GM18909 (cell line): ENCODE measurements at regions not wholly inside any gene's neighbourhood (a gene's known extent, or its start where the extent isn't known, plus 50 kb on each side); places are given as distances from the start of the nearest gene placed in this dataset.

Experiments
- ATAC-seq: cut with Tn5 transposase; IDR thresholded peaks from one replicate; pipeline ENCODE4 v1.9.1; 2021; ENCODE audit warnings: mild to moderate bottlenecking; ENCODE audit not compliant: unreplicated experiment, poor library complexity

DNA sequence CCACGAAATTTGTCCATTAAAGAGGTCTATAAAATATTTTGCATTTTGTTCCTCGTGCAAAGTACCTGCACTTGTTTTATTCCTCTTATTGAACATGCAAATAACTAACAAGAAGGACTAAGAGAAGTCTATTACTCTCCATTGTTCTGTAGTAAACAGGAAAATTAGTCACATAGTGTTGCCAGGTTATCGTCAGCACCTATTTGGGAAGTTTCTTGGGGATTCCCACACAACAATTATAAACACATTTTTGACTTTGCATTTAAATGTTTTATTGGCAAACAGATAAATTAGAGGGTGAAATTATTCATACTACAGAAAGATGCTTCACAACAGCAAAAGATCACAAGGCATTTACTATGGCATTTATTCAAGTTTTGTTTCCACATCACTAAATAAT lies 174.5 kb downstream of the ZC3H11B start:
- ATAC-seq = no peak

GRCh38 chr1:219434923-219435297 lies 178.0 kb downstream of the ZC3H11B start:
- ATAC-seq = no peak

DNA sequence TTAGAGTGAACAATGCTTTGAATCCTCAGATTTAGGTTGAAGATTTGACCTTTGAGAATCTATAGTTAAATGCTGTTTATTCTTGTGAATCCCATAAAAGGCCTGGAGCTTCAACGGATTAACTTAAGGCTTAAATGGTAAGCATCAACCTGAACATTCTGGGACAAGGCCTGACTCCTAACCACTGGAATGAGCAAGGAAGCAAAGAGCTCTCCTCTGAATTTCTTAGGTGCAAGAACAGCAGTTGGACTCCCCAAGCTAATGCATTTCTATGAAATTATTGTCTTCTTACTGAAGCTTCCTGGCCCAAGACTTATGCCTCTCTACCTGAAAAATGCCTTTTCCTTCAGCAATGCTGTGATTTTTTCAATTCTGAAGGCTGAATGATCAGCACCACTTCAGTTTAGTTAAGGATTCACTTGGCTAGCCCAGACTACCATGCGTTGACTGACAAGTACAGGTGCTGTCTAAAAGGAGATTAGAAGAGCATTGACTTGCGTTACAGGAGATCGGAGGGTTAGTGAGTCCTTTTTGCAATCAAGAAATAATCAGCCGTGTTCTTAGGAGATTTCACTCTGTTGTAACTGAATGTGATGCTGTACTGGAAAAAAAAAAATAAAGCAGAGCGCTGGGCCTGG lies 178.5 kb downstream of the ZC3H11B start:
- ATAC-seq = no peak

DNA sequence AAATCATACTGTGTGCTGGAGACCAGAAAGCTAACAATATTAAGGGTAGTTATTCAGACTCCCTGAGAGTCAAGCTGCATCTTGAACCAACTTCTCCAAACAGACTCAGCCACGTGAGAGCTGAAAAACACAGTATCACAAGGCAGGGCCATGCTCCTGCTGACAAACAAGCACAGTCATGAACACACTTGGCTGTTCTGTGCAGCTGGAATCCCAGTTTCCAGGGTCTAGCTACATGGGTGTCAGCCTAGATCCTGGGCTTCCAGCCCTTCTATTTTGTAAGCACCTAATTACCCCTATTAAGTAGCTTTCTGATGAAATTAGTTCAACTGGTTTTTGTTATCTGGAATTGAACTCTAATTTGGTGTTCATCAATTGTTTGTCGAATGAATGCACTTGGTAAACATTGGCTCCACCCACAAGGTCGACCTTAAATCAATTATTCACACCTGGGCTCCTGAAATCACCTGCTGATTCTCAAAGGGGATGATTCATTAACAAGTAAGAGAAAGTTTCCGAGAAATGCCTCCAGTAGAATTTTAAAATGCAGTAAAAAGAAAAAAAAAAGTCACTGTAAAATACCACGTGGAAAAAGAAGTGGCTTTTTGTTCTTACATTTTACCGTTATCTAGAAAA lies 179.3 kb downstream of the ZC3H11B start:
- ATAC-seq = no peak

- ATAC-seq = no peak
These were observed 179.9 kb downstream of the ZC3H11B start for GRCh38 chr1:219433001-219433400.

DNA sequence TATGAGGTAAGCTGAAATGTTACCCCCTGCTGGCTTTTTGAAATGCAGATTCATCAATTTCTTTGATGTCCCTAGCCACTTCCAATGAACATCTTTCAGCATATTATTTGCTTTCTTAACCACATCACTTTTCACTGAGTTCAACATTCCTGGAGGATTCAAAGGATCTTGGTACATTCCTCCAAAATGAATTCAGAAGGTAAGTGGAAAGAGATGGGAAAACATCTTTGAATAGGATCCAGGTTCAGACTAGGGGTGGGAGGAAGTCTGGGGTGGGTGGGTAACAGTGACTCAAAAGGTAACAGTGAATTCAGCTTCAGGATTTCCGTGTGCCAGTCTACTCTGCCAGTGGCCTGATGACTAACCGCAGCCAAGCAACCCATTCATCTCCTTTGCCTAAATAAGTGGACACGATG lies 180.7 kb downstream of the ZC3H11B start:
- ATAC-seq = no peak

DNA sequence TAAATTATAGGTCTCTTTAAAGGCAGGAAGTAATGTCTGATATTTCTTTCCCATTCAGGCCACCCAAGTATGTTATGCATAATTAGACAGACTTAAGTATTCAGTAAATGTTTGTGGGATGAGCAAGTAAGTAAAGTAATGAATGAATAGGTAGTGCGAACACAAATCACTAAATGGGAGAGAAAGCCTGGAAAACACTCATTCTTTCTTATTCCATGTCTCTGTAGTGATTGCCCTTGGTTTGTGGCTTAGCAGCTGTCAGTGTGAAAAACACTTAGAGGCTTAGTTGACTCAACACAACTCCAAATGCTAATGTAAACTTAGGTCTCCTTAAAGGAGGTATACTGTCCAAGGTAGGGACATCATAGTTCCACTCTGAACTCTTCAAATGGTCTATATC lies 182.5 kb downstream of the ZC3H11B start:
- no peak for ATAC-seq

DNA sequence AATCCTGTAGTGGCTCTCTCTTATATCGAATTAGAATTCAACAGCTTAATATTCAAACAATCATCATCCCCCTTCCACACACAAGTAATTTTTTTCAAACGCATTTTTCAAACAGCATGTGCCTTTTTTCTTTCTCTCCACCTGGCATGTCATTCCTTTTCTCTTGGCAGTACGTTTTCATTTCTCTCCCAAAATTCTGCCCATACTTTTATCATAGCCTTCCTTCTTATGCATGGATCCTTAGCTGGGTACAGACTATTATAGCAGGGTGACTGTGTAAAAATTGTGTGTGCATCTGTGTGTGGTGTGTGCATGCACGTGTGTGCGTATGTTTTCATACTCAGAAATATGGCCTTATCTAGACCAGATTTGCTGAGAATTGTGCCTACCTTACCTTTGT lies 184.3 kb downstream of the ZC3H11B start:
- ATAC-seq = no peak

DNA sequence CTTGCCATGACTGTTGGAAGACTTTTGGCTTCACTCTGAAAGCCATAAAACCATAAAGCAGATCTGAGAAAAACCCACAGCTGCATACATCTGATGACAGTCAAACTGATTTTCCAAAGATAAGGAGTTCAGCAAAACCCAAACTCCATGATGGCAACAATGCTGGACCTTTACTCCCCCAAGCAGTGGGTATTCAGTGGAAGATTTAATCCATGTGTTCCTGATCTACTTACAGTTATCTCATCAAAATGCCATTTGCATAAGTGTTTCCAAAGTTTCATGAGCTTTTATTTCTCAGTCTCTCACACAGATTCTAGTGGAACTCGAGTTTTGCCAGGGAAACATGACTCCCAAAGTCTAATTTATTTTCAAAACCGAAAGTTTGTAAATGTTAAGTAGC lies 184.9 kb downstream of the ZC3H11B start:
- ATAC-seq = no peak

DNA sequence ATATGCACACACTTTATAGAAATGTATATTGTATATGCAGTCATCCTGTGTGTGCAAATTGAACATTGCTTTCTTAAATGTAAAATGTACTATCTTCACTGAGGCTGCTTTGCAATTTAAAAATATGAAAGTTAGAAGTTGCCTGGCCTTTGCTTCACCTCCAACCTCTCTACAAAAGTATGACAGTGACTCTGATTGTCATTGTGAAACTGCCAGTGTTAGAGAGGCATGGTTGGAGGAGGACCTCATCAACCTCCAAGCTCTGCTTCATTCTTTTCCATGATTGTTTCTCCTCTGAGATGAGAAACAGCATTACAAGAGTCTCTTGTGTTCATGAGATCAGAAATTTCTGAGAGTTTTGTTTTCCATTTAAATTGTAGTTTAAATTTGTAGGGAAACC lies 185.5 kb downstream of the ZC3H11B start:
- peak; percentile 57 for ATAC-seq

DNA sequence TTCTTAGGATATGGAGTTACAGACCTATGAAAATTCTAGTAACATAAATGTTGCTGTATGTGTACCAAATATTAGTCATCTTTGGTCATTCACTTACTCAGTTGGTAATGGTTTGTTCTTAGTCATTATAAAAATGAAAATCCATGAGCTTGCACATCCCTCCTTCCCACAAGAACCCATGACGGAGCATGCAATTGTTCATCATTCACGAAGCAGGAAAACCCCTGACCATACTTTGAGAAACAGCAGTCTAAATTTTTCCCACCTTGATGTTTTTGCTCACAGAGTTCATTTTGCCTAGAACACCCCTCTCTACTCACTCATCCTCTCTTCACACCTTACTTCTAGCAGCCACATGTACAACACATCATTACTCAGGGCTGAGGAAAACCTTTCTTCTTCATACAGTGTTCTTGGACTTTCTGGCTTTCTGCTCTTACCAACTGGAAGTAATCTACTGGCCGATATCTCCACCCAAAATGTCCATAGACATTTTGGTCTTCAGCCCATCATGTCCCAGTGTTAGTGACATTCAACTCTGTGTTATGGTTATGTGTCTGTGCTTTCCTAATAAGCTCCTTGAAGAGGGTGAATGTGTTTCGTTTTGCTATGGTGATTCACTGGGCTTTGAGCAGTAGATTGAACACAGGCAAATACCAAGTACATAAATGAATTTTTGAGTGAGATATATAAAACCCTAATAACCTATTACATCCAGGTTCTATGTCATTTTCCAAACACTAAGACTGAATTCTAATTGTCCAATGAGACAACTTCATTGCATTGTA lies 189.9 kb downstream of the ZC3H11B start:
- ATAC-seq = peak; percentile 56

DNA sequence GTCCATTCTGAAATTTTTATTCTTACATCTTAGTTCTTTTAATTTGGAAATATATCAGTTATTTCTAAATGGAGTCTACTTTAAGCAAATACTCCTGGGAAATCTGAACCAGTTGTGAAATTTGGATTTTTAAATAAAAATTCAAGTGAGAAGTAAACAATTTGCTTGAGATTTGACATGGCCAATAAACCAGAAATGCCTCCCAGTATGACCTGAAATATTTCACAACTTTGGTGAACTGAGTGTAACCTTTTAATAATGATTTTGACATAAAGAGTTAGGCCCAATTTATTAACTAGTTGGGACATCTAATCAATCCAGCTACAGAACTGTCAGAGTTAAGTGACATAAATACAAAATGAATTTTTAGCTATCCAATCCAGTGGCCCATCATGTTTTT lies 192.0 kb downstream of the ZC3H11B start:
- no peak for ATAC-seq

- ATAC-seq = no peak
These were observed 193.0 kb downstream of the ZC3H11B start for GRCh38 chr1:219419860-219420259.

- no peak for ATAC-seq
These were observed 193.8 kb downstream of the ZC3H11B start for GRCh38 chr1:219419065-219419464.

GRCh38 chr1:219417610-219418009 lies 195.3 kb downstream of the ZC3H11B start:
- ATAC-seq = no peak

DNA sequence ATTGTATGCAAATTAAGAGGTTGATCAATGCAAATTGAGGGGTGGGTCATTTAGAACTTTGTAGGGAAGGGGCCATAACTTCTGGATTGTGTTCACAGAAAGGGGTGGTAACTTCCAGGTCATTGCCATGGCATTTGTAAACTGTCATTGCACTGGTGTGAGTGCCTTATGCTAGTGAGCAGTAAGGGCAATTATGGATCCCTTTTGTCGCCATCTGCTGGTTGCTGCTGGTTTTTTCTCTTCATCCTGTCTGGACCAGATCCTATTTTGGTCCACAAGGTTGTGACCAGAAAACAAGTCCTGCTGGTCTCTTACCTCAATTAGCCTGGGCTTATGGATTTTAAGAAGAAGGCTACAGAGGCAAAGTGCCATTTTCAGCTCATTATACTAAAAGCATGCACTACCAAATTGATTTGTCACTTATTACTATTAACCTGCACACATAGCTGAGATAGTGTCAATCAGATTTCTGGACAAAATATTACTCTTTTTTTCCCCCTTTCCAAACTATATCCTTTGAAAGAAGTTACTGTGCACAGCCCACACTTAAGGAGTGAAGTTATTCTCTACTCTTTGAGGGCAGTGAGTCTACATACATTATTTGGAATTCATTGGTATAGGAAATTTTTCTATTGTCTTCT lies 196.2 kb downstream of the ZC3H11B start:
- ATAC-seq = peak; percentile 94

DNA sequence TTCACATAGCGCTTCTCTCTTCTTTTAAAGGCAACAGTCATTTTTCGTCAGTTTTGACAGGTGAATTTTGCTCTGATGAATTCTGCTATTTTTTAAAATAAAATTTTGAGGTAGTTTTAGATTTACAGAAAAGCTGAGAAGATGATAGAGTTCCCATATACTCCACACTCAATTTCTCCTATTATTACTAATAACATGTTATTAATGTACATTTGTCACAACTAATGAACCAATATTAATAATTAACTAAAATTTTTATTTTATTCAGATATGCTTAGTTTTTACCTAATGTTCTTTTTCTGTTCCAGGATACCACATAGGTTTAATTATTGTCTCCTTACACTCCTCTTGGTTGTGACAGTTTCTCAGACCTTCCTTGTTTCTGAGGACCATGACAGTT lies 197.0 kb downstream of the ZC3H11B start:
- no peak for ATAC-seq

DNA sequence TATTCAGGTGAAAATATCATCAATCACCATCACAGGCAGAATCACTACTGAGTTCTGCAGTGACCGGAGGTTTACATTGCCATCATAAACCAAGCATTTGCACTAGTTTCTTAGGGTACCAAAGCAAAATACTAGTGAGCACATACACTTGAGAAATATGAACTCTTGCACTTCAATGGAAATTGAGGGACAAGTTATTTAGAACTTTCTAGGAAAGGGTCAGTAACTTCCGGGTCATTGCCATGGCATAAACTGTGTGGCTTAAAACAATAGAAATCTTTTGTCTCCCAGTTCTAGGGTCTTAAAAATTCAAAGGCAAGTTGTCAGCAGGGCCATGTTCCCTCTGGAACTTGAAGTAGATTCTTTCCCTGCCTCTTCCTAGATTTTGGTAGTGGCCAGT lies 197.5 kb downstream of the ZC3H11B start:
- ATAC-seq = no peak

GRCh38 chr1:219414250-219414649 lies 198.7 kb downstream of the ZC3H11B start:
- ATAC-seq = no peak

DNA sequence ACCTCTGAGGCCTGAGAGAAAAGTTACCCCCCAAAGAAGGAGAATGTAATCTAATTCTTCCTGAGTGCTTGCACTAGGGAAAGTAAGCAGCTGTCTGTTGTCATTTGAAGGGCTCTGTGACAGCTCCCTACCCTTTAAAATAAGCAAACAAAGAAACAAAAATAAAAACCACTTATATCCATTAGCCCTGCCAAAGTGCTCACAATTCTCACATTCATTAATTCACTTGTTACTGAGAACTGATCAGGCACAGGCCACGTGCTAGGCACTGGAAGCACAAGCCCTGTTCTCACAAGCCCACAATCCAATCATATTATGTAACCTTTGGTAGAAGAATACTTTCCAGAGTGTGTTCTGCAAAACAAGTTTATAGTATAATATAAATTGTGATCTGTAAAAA lies 199.4 kb downstream of the ZC3H11B start:
- ATAC-seq = no peak

DNA sequence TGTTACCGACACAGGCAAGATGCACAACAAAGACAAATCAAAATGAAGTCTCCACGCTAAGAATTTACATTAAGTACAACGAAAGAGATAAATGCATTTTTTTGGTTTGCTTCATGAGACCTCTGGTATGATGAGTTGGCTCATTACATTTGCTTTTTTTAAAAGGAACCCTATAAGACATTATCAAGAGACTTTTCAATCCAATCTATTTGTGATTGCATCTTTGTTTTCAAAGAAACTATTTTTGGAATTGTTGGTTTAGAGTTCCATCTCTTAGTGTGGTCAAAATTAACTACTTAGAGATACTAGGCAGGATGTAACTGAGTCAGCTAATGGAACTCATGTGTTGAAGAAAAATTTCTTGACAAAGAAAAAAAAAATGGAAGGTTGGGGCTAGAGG lies 200.1 kb downstream of the ZC3H11B start:
- ATAC-seq = no peak
